ENCODE measurements at regions not wholly inside any gene's neighbourhood (a gene's known extent, or its start where the extent isn't known, plus 50 kb on each side); places are given as distances from the start of the nearest gene placed in this dataset.

GRCh38 chr10:130787243-130787642 lies 524.3 kb downstream of the TCERG1L start:
- no peak for DNase-seq

DNA sequence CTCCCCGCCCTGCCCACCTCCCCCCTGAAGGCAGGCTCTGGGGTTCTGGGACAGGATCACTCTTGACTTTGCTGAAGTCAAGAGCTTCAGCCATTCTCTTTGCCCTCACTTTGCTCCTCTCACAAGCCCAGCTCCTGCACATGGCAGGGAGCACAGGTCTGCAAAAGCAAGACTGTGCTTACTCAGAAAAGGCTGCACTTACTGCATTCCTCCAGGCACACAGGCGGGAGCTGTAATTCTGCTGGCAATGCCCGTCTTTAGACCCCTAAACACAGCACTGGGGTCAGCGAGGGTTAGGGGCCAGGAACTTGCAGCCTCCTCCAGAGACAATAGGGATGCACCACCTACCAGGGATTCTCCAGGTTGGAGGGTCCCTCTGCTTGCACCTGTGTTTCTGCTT lies 523.7 kb downstream of the TCERG1L start:
- TF ChIP-seq POLR2A (IDR thresholded peaks at IDR 0.05) (no peak), CTCF (IDR thresholded peaks at IDR 0.05) (no peak), POLR2AphosphoS5 (IDR thresholded peaks at IDR 0.05) (no peak), EP300 (IDR thresholded peaks at IDR 0.05) (no peak)
- DNase-seq (no peak), ATAC-seq (ENCODE audit: low FRiP score in 2 of 2) (no peak)

More at GRCh38 chr10:130787243-130787642, 524.3 kb downstream of the TCERG1L start:
- 43 to 54% methylated on average over 3 of the region's 3 CpGs for WGBS, 2 donors
- Histone ChIP-seq H3K9me3 (no peaks in the 10 kb centered on the region), H3K27ac (no peak overlapping the region), H3K4me3 (no peak overlapping the region), H3K4me1 (no peaks in the 10 kb centered on the region), H3K27me3 (no peaks in the 10 kb centered on the region), H3K36me3 (no peaks in the 10 kb centered on the region)
- ATAC-seq (ENCODE audit: low FRiP score in 2 of 2), result no peak
- TF ChIP-seq POLR2A (IDR thresholded peaks at IDR 0.05) (no peak), EP300 (IDR thresholded peaks at IDR 0.05) (no peak), CTCF (IDR thresholded peaks at IDR 0.05) (no peak), POLR2AphosphoS5 (IDR thresholded peaks at IDR 0.05) (no peak)

DNA sequence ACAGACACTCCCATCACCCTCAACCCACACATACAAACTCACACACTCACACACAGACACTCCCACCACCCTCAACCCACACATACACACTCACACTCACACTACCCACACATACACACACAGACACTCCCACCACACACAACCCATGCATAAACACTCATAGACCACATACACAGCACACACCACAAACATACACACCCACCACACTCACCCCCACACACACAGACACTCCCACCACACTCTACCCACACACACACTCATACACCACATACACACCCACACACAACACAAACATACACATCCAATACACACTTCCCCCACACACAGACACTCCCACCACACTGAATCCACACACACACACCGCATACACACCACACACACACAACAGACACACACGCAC lies 521.2 kb downstream of the TCERG1L start:
- no peak overlapping the region for H3K4me3 ChIP-seq
- DNase-seq (no peak), ATAC-seq (ENCODE audit: low FRiP score in 2 of 2) (peak; percentile 47 to 67)
- no peaks in the 10 kb centered on the region for H3K4me1 ChIP-seq
- H3K36me3 ChIP-seq, result no peaks in the 10 kb centered on the region
- WGBS, 2 donors, result 18 to 26% methylated on average over 2 of the region's 2 CpGs
- no peak for TF ChIP-seq POLR2AphosphoS5 (IDR thresholded peaks at IDR 0.05)
- no peak for TF ChIP-seq POLR2A (IDR thresholded peaks at IDR 0.05)
- H3K27ac ChIP-seq, result no peak overlapping the region
- no peaks in the 10 kb centered on the region for H3K9me3 ChIP-seq
- no peaks in the 10 kb centered on the region for H3K27me3 ChIP-seq

More for the DNA sequence above, 523.7 kb downstream of the TCERG1L start:
- H3K4me1 ChIP-seq, result no peaks in the 10 kb centered on the region
- 52 to 61% methylated on average over 2 to 4 of the region's 4 CpGs for WGBS, 2 donors
- no peaks in the 10 kb centered on the region for H3K9me3 ChIP-seq
- no peak overlapping the region for H3K27ac ChIP-seq
- no peaks in the 10 kb centered on the region for H3K36me3 ChIP-seq
- H3K27me3 ChIP-seq, result no peaks in the 10 kb centered on the region
- H3K4me3 ChIP-seq, result no peak overlapping the region

DNA sequence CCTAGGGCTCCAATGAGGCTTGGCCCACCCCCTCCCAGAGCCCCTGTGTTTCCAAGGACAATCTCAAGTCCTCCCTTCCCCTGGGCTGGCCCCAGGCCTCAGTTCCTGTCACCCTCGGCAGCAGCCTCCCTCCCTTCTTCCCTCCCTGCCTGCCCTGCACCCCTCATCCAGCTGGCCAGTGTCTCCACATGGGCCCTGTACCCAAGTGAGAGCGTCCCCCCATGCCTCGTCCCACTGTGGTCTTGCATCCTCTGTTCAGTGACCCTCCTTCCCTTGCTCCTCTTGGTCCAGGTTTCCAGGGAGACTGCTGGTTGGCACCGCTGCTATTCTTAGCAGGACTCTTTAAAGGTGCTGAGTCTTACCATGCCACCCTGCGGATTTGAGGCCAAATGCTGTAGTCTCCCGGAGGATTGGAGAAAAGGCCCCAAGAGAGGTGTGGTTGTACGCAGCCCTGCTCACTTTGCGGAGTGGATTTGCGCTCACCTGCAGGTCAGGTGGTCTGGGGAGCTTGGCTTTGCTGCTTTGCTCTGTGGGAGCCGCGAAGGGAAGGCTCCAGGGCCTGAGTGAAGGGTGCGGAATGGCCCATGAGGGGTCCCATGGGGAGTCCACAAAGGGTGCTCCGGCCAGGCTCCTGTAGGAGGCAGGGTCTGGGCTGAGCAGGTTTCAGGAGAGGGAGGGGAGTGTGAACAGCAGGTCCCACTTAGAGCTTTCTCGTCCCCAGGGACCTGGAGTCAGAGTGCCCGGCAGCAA lies 519.2 kb downstream of the TCERG1L start:
- Histone ChIP-seq H3K4me3 (no peak overlapping the region), H3K27ac (no peak overlapping the region), H3K36me3 (no peaks in the 10 kb centered on the region), H3K9me3 (no peaks in the 10 kb centered on the region), H3K4me1 (no peaks in the 10 kb centered on the region), H3K27me3 (no peaks in the 10 kb centered on the region)
- TF ChIP-seq CTCF (IDR thresholded peaks at IDR 0.05), result no peak
- no peak for TF ChIP-seq POLR2AphosphoS5 (IDR thresholded peaks at IDR 0.05)
- no peak for ATAC-seq (ENCODE audit: low FRiP score in 2 of 2)
- WGBS, 2 donors, result 91 to 92% methylated on average over 15 of the region's 15 CpGs
- DNase-seq, result no peak

DNA sequence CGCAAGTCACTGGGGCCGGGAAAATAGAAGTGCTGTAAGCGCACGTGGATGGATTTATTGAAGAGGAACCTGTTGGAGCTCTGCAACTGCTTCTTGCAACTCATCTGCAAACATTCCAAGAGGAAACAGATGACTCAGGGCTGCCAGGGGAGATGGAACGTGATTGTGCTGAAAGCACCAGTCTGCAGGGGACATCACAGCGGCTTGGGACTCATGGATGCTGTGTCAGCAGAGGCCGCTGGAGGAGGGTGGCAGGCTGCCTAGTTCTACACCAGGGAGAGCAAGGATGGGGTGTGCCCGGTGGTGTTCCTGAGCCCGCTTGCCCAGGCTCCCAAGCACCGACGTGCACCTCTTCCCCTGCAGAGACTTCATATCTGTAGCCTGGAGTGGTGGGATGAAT lies 515.7 kb downstream of the TCERG1L start:
- Histone ChIP-seq H3K9me3 (no peaks in the 10 kb centered on the region), H3K4me1 (no peaks in the 10 kb centered on the region), H3K27ac (no peak overlapping the region), H3K36me3 (no peaks in the 10 kb centered on the region), H3K27me3 (no peaks in the 10 kb centered on the region), H3K4me3 (no peak overlapping the region)
- TF ChIP-seq EP300 (IDR thresholded peaks at IDR 0.05) (no peak), POLR2AphosphoS5 (IDR thresholded peaks at IDR 0.05) (no peak), POLR2A (IDR thresholded peaks at IDR 0.05) (no peak), CTCF (IDR thresholded peaks at IDR 0.05) (no peak)
- no peak for DNase-seq
- WGBS, 2 donors, result 77 to 86% methylated on average over 9 to 11 of the region's 11 CpGs
- ATAC-seq (ENCODE audit: low FRiP score in 2 of 2), result no peak
